PC-3 (cell line): ENCODE measurements at regions not wholly inside any gene's neighbourhood (a gene's known extent, or its start where the extent isn't known, plus 50 kb on each side); places are given as distances from the start of the nearest gene placed in this dataset.

Experiments used
- CTCF ChIP-seq: fragments of 300-600 bp; sonication (generic); conservative IDR thresholded peaks from 2 replicates; pipeline ENCODE4 v1.5.1; 2017; ENCODE audit warnings: antibody characterized with exemption, low read depth, mild to moderate bottlenecking, low read length
- EZH2phosphoT487 ChIP-seq: fragments of 300-600 bp; sonication (generic); IDR thresholded peaks from 2 replicates; pipeline ENCODE4 v1.6.1; 2018; ENCODE audit warnings: mild to moderate bottlenecking, antibody characterized with exemption, low read length, borderline replicate concordance

- TF ChIP-seq CTCF = no peak
- no peak for TF ChIP-seq EZH2phosphoT487
Observed at GRCh38 chr2:62426154-62426912, 79.7 kb downstream of the TMEM17 start.
